ENCODE measurements at regions not wholly inside any gene's neighbourhood (a gene's known extent, or its start where the extent isn't known, plus 50 kb on each side); places are given as distances from the start of the nearest gene placed in this dataset.

GRCh38 chr13:70338609-70339008 is 230.4 kb upstream of the KLHL1 start:
- no peak for TF ChIP-seq CTCF (IDR thresholded peaks at IDR 0.05; ENCODE audit: insufficient read depth, low read depth, low read length)
- TF ChIP-seq EZH2 (IDR thresholded peaks at IDR 0.05; ENCODE audit: insufficient read depth, low read length): no peak

All from astrocyte (in vitro differentiated cells and primary cell).